Stomach (tissue), 4 donors: ENCODE measurements at regions not wholly inside any gene's neighbourhood (a gene's known extent, or its start where the extent isn't known, plus 50 kb on each side); places are given as distances from the start of the nearest gene placed in this dataset.

Experiments
- CTCF ChIP-seq, 7 experiments: fragments of 450-650 bp in 4 of 7; fragments of 200-600 bp in 3 of 7; sonication (generic) in 3 of 7; IDR thresholded peaks; one replicate each; pipeline ENCODE4 v1.5.1; 2016 to 2019; ENCODE audit warnings: antibody characterized with exemption in 7 of 7, control low read depth in 2 of 7, mild to moderate bottlenecking in 1 of 7
- POLR2A ChIP-seq, 4 donors: fragments of 450-650 bp; IDR thresholded peaks; one replicate each; pipeline ENCODE4 v1.6.1; 2016; ENCODE audit warnings: antibody characterized with exemption in 4 of 4, control low read depth in 2 of 4, mild to moderate bottlenecking in 1 of 4, moderate library complexity in 1 of 4
- POLR2AphosphoS5 ChIP-seq, 3 donors: sonication (generic); formaldehyde crosslinking; IDR thresholded peaks; one replicate each; pipeline ENCODE4 v1.6.1; 2016; ENCODE audit warnings: antibody characterized with exemption in 3 of 3

DNA sequence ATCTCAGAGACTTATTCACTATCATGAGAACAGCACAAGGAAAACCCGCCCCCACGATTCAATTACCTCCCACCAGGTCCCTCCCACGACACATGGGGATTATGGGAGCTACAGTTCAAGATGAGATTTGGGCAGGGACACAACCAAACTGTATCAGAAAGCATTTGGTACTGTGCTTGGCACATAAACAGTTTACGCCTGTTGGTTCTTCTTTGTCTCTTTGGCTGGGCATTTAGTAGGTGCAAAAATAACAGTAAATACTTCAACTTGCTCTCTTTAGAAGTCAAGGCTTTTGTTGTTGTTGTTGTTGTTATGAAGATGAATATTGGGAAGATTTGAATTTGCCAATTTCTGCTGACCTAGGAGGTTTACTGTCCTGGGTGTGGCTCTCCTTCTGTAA is 175.4 kb upstream of the IGSF21 start:
- TF ChIP-seq CTCF (IDR thresholded peaks at IDR 0.05) = no peak
- no peak for TF ChIP-seq POLR2AphosphoS5 (IDR thresholded peaks at IDR 0.05)
- TF ChIP-seq POLR2A (IDR thresholded peaks at IDR 0.05) = no peak
